Skeletal muscle satellite cell (primary cell): ENCODE measurements at regions not wholly inside any gene's neighbourhood (a gene's known extent, or its start where the extent isn't known, plus 50 kb on each side); places are given as distances from the start of the nearest gene placed in this dataset.
"Not testable (repeated sequence)": the region's sequence is repeated elsewhere in the genome, so short reads cannot be mapped to it uniquely, and the experiment has no call there.

Experiments
- H3K27me3 ChIP-seq: 2 replicates; pipeline ENCODE4 v1.7.0; 2013; ENCODE audit warnings: low read length; ENCODE audit not compliant: control insufficient read depth, insufficient read depth
- H3K36me3 ChIP-seq: 2 replicates; pipeline ENCODE4 v1.7.0; 2013; ENCODE audit warnings: mild to moderate bottlenecking, control low read depth, low read length; ENCODE audit not compliant: insufficient read depth
- H3K4me1 ChIP-seq: 2 replicates; pipeline ENCODE4 v1.7.0; 2013; ENCODE audit warnings: low read length; ENCODE audit not compliant: control insufficient read depth, insufficient read depth
- H3K4me2 ChIP-seq: 2 replicates; pipeline ENCODE4 v1.7.0; 2013; ENCODE audit warnings: mild to moderate bottlenecking, low read length
- H3K4me3 ChIP-seq: 2 replicates; pipeline ENCODE4 v1.7.0; 2013; ENCODE audit warnings: low read length
- H3K9ac ChIP-seq: 2 replicates; pipeline ENCODE4 v1.7.0; 2013; ENCODE audit warnings: mild to moderate bottlenecking, low read depth, low read length, moderate library complexity
- H3K9me3 ChIP-seq: replicated peaks from 2 replicates; pipeline ENCODE4 v1.7.0; 2013; ENCODE audit warnings: mild to moderate bottlenecking, control low read depth, low read length

DNA sequence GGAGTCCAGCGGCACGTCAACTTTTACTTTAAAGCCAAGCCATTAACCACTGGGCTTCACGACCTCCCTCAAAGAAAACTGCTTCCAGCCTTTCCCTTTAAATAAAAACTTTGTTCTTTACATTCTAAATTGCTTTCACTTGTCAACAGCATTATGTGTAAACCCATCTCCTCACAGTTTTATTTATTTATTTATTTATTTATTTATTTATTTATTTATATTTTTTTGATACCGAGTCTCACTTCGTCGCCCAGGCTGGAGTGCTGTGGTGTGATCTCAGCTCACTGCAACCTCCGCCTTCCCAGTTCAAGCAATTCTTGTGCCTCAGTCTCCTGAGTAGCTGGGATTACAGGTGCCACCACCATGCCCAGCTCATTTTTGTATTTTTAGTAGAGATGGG lies 165.7 kb downstream of the NUFIP1 start:
- H3K4me3 ChIP-seq, H3K36me3 ChIP-seq, H3K9ac ChIP-seq, H3K4me1 ChIP-seq, H3K27me3 ChIP-seq, H3K4me2 ChIP-seq, H3K9me3 ChIP-seq: not testable (repeated sequence)

DNA sequence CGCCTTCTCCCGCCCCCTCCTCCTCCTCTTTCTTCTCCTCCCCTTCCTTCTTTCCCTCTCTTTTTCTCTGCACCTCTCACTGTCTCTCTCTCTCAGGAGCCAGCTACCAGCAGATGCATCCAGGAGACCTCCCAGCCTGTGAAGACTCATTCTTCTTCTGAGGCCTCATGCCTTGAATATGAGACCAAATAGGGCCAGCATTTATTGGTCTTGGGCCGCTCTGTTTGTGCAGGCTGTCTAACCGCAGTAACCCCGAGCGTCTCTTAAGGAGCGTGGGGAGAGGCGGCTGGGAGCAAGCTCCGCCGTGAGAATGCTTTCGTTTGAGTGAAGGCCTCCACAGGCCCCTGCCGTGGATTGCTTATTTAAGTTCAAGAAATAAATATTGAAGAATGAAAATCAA lies 167.0 kb downstream of the NUFIP1 start:
- Histone ChIP-seq H3K4me1 (peaks cover 12% of the 10 kb centered on the region), H3K36me3 (no peaks in the 10 kb centered on the region), H3K9ac (no peak overlapping the region), H3K27me3 (peaks cover 3% of the 10 kb centered on the region), H3K4me3 (no peak overlapping the region), H3K9me3 (no peaks in the 10 kb centered on the region), H3K4me2 (no peak overlapping the region)

- Histone ChIP-seq H3K4me1 (peaks cover 33% of the 10 kb centered on the region), H3K9ac (no peak overlapping the region), H3K4me3 (no peak overlapping the region)
Measured at GRCh38 chr13:44819772-44820171, 169.5 kb downstream of the NUFIP1 start.

DNA sequence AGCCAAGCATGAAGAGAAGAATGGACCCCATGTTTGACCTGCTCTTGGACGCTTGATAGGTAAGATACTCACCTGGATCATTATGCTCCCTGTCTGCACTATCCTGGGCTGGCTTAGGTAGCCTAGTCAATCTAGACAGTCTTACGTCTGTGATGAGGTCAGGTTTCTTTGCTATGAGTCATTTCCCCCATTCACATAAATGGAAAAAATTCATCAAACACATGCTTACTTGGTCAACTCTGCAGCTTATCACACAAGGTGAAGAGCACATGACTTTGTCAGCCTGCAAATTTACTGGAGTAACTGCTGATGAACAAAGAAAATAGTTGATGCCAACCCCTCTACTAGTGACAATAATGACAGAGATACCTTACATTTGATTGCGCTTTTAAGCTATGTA lies 170.0 kb downstream of the NUFIP1 start:
- no peak overlapping the region for H3K4me3 ChIP-seq
- H3K27me3 ChIP-seq = no peaks in the 10 kb centered on the region
- H3K36me3 ChIP-seq = no peaks in the 10 kb centered on the region
- no peak overlapping the region for H3K4me2 ChIP-seq
- H3K9ac ChIP-seq = no peak overlapping the region
- no peaks in the 10 kb centered on the region for H3K9me3 ChIP-seq
- H3K4me1 ChIP-seq = peaks cover 35% of the 10 kb centered on the region

More at GRCh38 chr13:44819772-44820171, 169.5 kb downstream of the NUFIP1 start:
- H3K36me3 ChIP-seq = no peaks in the 10 kb centered on the region
- H3K9me3 ChIP-seq = no peaks in the 10 kb centered on the region
- H3K27me3 ChIP-seq = no peaks in the 10 kb centered on the region
- no peak overlapping the region for H3K4me2 ChIP-seq

DNA sequence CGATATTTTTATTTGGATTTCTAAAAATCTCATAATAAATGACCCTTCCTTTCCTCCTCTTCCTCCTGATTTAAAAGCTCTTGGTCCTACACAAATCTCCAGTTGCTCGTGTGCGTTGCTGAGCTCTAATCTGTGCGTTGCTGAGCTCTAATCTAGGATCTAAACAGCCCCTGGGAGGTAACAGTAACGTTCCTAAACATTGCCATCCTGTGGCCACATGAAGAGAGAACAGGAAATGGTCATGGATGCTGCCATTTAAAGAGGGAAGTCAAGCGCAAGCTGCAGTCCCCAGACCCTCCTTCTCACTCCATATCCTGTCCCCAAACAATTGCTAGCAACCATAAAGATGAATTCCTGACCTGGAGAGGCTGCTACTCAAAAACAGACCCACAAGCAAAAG lies 170.8 kb downstream of the NUFIP1 start:
- Histone ChIP-seq H3K27me3 (no peaks in the 10 kb centered on the region), H3K9ac (no peak overlapping the region), H3K36me3 (no peaks in the 10 kb centered on the region), H3K4me2 (no peak overlapping the region), H3K9me3 (no peaks in the 10 kb centered on the region), H3K4me3 (no peak overlapping the region), H3K4me1 (peaks cover 35% of the 10 kb centered on the region)

DNA sequence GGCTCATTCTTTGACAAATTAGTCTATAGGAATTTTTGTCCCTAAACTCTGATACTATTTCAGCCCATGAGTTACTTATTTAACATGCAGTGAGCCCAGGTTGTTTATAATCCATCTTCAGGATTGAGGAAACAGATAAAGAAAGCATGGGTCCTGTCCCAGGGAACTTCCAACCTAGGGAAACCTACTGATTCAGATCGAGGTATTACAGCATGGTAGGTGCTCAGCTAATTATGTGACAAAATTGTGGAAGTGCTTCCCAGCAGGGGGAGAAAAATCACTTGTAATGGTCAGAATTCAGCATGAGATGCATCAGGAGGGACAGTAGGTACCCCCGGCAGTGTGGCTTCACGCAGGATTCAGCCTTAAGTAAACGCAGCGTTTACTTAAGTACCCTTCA lies 171.3 kb downstream of the NUFIP1 start:
- Histone ChIP-seq H3K4me1 (peaks cover 35% of the 10 kb centered on the region), H3K4me2 (no peak overlapping the region), H3K27me3 (no peaks in the 10 kb centered on the region), H3K9ac (no peak overlapping the region), H3K4me3 (no peak overlapping the region), H3K9me3 (no peaks in the 10 kb centered on the region), H3K36me3 (no peaks in the 10 kb centered on the region)

GRCh38 chr13:44817131-44817671 lies 172.1 kb downstream of the NUFIP1 start:
- Histone ChIP-seq H3K4me2 (no peak overlapping the region), H3K27me3 (no peaks in the 10 kb centered on the region), H3K9me3 (no peaks in the 10 kb centered on the region), H3K36me3 (no peaks in the 10 kb centered on the region), H3K4me1 (peaks cover 35% of the 10 kb centered on the region), H3K4me3 (no peak overlapping the region), H3K9ac (no peak overlapping the region)

- H3K4me1 ChIP-seq = peaks cover 35% of the 10 kb centered on the region
- no peaks in the 10 kb centered on the region for H3K9me3 ChIP-seq
- no peaks in the 10 kb centered on the region for H3K27me3 ChIP-seq
- no peaks in the 10 kb centered on the region for H3K36me3 ChIP-seq
- H3K4me3 ChIP-seq = no peak overlapping the region
- no peak overlapping the region for H3K9ac ChIP-seq
- H3K4me2 ChIP-seq = no peak overlapping the region
Measured at GRCh38 chr13:44816701-44817100, 172.6 kb downstream of the NUFIP1 start.

DNA sequence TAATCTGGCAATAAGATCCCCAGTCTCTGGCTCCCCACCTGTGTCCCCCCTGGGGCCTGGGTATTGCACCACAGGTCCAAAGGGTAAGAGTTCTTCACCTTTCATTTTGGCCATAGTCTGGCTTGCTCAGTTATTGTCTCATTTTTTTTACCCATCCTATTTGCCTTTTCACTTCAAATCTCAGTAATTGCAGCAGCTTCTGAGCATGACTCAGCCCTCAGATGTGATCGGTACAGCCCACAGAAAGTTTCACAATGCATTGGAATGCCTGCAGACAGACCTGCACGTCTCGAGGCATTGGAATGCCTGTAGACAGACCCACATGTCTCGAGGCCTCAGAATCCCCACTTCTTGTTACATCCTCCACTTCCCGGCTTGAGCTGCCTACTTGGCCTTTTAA lies 173.6 kb downstream of the NUFIP1 start:
- no peaks in the 10 kb centered on the region for H3K36me3 ChIP-seq
- no peaks in the 10 kb centered on the region for H3K9me3 ChIP-seq
- no peaks in the 10 kb centered on the region for H3K27me3 ChIP-seq
- no peak overlapping the region for H3K9ac ChIP-seq
- peak overlapping the region; percentile 20 for H3K4me2 ChIP-seq
- peaks cover 35% of the 10 kb centered on the region for H3K4me1 ChIP-seq
- no peak overlapping the region for H3K4me3 ChIP-seq

GRCh38 chr13:44814836-44815235 lies 174.4 kb downstream of the NUFIP1 start:
- Histone ChIP-seq H3K9ac (no peak overlapping the region), H3K9me3 (no peaks in the 10 kb centered on the region), H3K27me3 (no peaks in the 10 kb centered on the region), H3K4me2 (no peak overlapping the region), H3K4me1 (peaks cover 35% of the 10 kb centered on the region), H3K36me3 (no peaks in the 10 kb centered on the region), H3K4me3 (no peak overlapping the region)

GRCh38 chr13:44814161-44814560 lies 175.1 kb downstream of the NUFIP1 start:
- H3K4me1 ChIP-seq = peaks cover 32% of the 10 kb centered on the region
- no peak overlapping the region for H3K4me3 ChIP-seq
- H3K36me3 ChIP-seq = no peaks in the 10 kb centered on the region
- H3K4me2 ChIP-seq = no peak overlapping the region
- no peaks in the 10 kb centered on the region for H3K27me3 ChIP-seq
- H3K9me3 ChIP-seq = no peaks in the 10 kb centered on the region
- H3K9ac ChIP-seq = no peak overlapping the region

DNA sequence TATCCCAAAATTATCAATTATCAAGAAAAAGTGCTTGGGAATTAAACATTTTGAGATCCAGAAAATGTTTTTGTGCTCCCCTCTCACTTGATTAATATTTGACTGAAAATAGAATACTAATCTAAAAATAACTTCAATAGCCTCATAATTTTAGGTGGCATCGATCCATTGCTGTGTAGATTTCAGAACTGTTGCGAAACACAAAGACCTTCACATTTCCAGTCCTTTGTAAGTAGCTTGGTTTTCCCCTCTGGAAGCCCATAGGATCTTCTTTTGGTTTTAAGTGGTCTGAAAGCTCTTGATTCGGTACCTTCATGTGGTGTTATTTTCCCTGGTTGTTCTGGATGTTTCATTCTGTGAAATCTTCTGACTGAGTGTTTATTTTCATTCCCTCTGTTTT lies 176.5 kb downstream of the NUFIP1 start:
- H3K4me1 ChIP-seq = peaks cover 28% of the 10 kb centered on the region
- no peaks in the 10 kb centered on the region for H3K36me3 ChIP-seq
- no peaks in the 10 kb centered on the region for H3K9me3 ChIP-seq
- no peak overlapping the region for H3K4me3 ChIP-seq
- H3K4me2 ChIP-seq = no peak overlapping the region
- H3K27me3 ChIP-seq = no peaks in the 10 kb centered on the region
- no peak overlapping the region for H3K9ac ChIP-seq
